HG03521 (cell line): ENCODE measurements at regions not wholly inside any gene's neighbourhood (a gene's known extent, or its start where the extent isn't known, plus 50 kb on each side); places are given as distances from the start of the nearest gene placed in this dataset.
"Not testable (repeated sequence)": the region's sequence is repeated elsewhere in the genome, so short reads cannot be mapped to it uniquely, and the experiment has no call there.

Source experiments
- ATAC-seq: cut with Tn5 transposase; IDR thresholded peaks from one replicate; pipeline ENCODE4 v1.9.1; 2021; ENCODE audit warnings: mild to moderate bottlenecking, moderate library complexity; ENCODE audit not compliant: unreplicated experiment

DNA sequence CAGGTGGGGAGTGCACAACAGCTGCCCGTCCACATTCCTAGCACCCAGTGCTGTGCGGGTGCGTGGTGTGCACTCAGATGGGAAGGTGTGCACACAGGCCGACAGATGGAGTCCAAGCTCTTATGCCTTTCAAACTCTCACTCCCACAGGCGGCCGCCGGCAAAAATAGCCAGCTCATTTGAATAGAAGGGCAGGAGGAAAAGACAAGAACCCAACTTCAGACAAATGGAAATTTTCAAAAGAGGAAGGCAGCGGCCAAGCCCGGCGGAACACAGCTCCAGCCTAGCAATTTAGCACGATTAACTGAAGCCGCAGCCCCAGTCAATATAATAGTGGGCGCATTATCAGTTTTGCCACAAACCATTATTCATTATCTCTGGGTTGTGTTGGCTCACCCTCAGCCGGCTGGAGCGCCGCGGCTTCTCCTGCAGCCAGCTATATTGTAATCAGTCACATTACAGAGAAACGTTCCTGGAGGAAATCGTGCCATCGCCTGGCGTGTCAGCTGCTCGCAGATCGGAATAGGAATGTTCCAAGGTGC, 103.9 kb upstream of the SEC14L1 start:
- no peak for ATAC-seq

DNA sequence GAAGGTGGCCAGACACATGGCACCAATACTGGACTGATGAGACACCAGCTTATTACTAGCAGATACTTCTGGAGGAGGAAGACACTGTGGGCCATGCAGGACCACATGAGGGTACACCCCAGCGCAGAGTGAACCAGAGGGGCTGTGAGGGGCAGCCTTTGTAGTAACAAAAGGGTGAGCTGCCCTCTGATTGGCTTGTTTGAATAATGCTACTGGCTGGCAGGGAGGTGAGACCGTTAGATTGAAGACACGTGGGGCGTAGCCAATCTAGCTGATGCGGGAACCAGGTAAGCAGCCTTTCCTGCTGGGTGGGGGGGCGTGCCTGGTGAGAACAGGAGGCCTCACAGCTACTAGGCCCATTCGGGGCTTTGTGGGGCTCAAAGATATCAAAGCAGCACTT, 102.8 kb upstream of the SEC14L1 start:
- no peak for ATAC-seq

DNA sequence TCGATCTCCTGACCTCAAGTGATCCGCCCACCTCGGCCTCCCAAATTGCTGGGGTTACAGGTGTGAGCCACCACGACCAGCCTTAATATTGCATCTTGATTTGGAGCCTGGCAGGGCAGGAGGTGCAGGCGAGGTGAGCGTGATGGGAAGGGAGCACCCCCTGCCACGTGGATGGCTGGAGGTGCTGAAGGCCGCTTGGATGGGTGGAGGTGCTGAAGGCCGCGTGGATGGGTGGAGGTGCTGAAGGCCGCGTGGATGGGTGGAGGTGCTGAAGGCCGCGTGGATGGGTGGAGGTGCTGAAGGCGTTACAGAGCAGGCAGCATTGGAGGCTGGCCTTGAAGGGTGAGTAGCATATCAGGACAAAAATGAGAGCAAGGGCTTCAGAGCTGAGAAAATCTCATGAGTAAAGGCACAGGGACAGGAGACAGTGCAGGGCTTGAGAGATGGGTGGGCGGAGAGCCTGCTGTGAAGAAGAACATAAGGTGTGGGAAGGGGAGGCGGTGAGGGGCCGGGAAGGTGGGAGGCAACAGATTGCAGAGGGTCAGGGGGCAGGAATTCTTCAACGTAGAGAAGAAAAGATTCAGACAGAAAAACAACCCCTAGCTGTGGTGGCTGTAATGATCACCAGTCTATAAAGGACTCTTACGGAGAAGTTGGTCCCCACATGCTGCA, 101.7 kb upstream of the SEC14L1 start:
- no peak for ATAC-seq

DNA sequence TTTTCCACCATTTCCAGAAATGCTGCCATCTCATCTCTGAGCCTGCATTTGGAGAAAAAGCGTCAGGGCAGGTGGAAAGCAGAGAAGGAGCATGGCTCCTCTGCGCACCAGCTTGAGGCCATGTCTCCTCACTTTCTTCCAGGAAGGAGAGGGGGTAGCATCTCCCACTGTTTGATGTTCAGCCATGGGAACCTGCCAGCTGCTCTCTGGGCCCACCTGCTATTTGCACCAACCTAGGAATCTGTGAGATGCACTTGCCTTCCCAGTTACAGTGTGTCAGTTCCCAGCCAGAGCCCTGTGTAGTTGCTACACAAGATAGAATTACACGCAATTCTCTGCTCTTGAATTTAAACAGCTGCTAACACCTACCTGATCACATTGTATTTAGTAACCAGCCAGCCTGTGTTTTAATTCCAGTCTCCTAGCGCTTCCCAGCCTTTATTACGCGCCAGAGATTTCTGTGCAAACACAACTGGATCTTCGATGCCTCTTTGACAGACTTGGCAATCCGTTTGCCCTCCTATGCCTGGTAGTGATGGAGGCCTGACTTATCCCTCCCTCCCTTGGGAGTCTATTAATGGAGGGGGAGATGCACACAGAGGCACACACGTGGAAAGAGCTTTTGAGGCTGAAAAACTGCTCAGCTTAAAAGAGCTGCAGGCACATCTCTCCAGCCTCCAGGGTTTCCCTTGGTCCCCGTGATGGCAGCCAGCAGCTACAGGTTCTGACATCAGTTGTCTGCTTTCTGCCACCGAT, 98.1 kb upstream of the SEC14L1 start:
- no peak for ATAC-seq

DNA sequence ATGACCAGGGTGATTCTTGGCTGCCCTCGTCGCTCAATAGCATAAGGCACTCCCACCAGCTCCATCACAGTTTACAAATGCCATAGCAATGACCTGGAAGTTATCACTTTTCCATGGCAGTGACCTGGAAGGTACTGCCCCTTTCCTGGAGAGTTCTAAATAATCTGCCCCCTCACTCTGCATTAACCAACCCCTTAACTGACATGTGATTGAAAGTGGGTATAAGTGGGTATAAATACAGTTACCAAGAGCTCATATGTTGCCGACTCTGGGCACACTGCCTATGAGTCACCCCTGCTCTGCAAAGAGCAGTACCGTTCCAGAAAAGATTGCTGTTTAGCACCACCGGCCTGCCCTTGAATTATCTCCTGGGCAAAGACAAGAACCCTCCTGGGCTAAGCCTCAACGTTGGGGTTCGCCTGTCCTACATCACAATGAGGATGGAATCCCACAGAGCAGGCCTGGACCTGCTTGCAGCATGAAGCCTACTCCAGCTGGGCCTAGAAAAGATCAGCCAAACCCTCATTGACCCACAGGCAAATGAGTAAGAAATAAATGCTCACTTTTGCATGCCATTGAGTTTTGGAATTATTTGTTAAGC, 95.2 kb upstream of the SEC14L1 start:
- ATAC-seq: no peak

DNA sequence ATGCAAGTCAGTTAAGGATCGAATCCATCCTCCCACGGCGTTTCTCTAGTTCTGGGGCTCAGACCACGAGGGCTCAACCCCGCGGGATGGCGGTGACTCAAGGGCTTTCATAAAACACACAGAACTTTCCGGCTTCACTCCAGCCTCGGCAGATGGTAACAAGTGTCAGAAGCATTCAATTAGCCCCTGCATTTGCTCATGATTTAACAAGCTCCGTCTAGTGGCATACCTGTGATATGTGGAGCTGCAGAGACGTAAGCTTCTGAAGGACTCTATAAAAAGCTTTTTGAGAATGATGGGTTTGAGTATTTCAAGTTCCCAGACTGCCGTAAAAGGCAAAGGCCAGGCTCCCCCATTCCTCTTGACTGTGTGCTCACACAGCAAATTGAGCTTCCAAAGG, 91.3 kb upstream of the SEC14L1 start:
- ATAC-seq: no peak

DNA sequence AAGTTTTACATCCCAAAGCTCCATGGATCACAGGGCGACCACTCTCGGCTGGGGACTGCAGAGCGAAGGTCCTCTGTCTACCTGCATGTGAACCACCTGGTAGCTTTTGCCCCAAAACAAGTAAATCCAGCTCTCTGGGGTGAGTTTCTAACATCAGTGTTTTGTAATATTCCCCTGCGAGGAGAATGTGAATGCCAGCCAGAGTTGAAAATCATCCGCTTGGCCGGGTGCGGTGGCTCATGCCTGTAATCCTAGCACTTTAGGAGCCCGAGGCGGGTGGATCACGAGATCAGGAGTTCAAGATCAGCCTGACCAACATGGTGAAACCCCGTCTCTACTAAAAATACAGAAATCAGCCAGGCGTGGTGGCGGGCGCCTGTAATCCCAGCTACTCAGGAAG, 89.9 kb upstream of the SEC14L1 start:
- not testable (repeated sequence) for ATAC-seq

DNA sequence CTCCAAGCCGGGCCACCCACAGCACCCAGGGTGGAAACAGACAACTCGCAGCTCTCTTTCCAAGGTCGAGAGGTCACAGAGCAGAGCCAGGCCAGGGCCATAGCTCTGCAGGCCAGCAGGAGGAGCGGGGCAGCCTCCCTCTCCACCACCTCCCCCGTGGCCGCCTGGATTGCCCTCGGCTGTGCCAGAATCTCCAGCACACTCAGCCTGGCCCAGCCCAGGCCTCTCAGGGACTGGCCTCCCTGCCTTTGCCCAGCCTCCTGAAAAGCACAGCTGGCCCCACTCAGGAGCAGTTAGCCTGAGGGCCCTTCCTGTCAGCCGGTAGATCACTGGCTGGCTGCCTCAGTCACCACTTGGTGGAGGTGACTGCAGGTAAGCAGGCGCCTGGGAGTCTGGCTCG, 85.8 kb upstream of the SEC14L1 start:
- ATAC-seq: no peak

DNA sequence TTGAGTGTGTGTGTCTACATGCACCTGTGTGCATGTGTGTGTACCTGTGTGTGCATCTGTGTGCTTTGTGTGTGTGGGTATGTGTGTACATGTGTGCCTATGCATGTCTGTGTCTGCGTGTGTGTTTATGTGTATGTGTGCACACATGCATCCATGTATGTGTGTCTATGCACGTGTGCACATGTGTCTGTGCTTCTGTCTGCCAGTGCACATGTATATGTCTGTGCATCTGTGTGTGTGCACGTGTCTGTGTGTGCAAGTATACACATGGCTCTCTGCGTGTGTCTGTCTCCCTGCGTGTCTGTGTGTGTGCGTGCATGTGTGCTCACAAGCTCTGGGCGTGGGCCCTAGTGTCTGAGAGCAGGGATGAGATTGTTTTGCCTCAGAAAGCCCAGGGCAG, 85.3 kb upstream of the SEC14L1 start:
- no peak for ATAC-seq

DNA sequence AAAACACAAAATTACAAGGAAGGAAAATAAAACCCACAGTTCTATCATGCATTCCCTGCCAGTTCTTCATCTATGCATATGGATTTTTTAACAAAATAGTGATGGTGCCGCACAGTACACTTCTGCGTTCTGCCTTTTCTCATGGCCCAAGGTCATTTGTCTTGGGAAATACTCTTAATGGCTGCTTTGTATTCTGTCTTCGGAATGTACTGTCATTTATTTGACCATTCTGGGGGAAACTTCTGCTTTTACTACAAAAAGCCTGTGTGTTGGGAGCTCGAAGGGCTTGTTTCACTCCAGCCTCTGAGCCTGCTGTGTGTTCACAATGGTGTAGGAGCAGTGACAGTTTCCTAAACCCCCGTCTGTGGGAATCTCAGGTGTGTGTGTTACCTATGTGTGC, 82.8 kb upstream of the SEC14L1 start:
- ATAC-seq: no peak

DNA sequence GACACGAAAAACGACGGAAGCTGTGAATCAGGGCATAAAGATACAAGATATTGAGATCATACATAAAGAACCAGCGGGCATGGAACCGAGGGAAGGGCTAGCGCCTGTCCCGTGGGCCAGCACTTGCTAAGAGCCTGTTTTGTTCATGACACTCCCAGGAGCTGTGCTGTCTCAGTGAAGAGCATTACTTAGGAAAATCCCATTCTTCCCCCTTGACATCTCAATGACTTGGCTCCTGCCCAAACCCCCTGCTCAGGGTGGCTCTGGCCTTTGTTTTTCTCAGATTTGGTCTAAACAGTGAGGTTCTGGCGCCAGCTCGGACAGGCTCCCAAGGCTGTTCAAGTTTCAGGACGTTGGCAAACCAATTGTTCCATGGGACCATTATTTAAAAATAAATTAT, 79.1 kb upstream of the SEC14L1 start:
- no peak for ATAC-seq

DNA sequence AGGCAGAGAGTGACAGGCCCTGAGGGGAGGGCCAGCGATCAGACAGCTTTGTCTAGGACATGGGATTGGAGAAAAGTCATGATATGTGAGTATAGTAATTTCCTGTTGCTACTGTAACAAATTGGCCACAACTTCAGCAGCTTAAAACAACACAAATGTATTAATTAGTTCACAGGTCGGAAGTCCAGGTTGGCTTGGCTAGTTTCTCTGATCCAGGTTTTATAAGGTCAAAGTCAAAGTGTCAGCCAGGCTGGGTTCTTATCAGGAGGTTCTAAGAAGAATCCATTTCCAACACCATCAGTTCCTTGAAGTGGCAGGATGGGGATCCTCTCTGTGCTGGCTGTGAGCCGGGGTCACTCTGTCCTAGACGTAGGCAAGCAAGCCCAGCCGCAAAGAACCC, 76.2 kb upstream of the SEC14L1 start:
- ATAC-seq: no peak

DNA sequence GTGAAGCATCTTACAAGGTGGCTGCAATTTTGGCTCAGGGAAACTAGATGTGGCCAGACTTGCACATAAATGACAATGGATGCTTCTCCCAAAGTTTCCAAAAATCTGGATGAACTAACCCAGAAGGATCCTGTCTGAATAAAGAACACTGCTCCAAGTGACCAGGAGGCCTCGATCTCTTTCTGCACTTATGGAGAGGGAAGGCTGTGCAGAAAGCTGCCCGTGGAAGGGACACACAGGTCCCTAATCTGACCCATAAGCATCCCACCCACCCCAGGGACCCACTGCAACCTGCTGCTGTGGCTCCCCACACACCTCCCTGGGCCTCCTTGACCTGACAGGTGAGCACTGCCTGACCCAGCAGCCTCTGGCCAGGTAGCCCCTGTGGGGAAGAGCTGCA, 74.6 kb upstream of the SEC14L1 start:
- ATAC-seq: no peak

DNA sequence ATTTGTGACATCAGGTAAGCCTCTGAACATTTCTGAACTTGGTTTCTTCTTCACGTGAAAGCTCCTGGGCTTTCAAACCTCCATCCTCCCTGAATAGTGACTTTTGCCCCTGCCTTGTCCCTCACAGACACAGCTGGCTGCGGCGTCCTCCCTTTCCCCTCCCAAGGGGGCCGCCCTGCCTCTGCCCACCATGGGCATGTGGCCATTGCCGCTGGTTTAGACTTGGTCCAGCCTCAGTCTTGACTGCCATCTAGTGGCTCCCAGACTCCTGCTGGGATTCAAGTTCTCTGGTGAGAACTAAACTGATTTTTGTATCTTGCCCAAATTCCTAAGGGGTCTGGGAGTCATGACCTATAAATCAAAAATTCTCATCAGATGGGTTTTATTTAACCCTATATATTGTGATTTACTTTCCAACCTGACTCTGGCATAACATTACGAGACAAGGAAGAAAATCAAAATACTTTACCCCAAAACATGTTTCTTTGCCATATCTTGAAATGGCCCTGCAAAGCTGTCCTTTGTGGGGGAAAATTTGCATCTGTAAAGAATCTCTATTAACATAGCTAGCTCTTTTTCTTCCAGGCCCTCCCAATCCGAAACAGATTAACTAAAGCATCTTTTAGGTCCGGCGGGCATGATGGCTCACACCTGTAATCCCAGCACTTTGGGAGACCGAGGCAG, 73.9 kb upstream of the SEC14L1 start:
- not testable (repeated sequence) for ATAC-seq

DNA sequence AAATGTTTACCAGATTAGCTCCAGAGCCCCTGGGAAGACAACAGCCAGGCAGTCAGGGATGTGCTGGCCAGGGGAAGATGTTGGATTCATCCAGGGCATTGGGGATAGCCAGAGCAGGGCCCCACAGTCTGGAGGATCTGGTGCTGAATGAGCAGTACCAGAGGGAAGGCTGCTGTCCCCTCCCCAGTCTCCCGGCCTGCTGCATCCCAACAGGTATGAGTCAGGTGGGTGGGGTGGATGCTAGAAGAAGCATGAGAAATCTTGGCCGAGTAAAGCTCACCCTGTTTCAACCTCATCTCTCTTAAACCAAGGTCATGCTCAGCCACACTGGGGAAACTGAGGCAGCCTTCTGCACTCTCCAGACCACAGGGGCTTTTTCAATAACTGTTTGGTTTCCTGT, 71.9 kb upstream of the SEC14L1 start:
- ATAC-seq: no peak

DNA sequence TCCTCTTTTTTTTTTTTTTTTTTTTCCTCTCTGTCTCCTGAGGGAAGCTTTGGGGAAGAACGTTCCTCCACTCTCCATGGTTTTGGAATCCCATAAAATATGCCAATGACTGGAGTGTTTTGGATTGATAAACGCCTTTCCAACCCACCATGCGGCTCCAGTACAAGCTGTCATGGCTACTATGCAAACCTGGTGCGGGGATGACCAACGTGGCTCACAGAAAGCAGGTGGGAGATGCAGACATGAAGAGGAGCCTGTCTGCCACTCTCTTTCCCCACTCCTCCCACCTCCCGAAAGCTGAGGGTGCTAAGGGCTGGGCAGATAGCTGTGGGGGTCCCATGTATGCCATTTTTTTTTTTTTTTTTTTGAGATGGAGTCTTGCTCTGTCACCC, 69.9 kb upstream of the SEC14L1 start:
- no peak for ATAC-seq

DNA sequence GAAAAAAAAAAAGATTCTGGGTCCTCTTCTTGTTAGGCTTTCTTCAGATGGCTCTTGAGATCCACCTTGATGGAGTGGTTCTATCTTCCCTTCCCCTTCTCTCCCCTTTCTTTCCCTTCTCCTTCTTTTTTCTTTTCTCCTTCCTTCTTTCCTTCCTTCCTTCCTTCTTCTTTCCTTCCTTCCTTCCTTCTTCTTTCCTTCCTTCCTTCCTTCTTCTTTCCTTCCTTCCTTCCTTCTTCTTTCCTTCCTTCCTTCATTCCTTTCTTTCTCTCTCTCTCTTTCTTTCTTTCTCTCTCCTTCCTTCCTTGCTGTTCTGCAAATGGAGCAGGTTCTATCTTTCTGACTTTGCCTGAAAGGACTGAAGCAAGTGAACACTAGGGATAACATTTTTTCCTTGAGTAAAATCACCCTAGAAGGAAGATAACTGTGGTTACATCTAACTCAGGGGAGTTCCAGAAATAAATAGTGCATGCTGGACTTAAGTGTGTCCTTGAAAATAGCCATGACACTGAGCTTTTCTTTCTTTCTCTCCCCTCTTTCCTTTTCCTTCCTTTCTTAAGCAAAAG, 68.8 kb upstream of the SEC14L1 start:
- ATAC-seq: no peak

DNA sequence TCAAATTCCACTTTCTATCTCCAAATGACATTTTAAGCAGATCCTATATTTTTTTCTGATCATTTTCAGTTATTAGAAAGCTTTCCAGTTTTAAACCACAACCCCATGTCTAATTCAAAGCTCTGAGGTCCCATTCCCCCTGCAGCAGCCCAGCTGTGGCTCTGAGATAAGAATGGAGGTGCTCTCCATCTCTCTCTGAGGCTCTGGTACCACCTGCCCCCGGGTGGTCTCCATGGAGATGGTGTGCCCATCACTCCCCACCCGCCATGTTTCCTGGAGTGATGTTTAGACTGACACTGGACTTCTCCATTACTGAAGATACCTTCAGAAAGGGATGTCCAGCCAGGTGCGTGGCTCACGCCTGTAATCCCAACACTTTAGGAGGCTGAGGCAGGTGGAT, 68.1 kb upstream of the SEC14L1 start:
- ATAC-seq: no peak

DNA sequence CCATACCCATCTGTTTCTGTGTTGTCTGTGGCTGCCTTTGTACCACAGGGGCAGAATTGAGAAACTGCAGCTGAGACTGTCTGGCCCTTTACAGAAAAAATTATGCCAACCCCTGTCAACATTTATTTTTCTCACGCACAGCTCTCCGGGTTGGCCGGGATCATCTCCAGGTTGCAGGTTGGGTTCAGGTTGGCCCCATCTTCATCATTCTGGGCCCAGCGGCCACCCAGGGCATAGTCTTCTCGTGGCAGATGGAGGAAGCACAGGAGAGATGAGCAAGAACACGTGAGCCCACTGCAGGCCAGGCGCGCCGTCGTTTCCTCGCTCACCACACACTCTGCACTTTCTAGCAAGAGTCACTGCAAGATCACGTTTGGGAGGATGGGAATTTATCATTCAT, 66.1 kb upstream of the SEC14L1 start:
- no peak for ATAC-seq

DNA sequence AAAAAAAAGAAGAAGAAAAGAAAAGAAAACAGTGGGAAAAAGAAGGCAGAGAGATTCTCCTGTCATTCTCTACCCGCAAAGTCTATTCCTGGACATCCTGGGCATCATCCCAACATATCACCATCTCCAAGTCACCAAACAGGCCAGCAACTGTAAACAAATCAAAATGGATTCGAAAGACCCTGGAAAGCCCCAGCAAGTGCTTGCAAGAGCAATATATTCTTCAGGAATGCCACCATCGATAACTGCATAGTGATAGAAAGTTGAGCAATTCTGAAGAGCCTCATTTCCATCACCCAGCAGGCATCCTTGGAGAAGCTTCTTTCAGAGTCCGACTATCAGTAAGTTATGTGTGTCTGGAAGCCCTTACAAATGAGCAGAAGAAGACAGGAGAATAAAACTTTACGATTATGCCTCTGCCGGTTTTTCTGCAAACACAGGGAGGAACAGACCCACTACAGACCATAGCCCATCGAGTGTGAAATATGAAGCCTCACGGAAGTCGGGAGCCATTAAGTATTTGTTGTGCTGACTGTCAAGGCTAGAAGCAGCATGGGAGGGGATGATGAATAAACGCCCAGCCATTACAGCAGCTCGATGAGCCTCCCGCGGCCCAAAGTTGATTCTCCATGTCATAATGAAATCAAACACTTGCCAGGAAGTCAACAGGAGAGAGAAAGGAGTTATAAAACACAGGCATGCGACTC, 64.5 kb upstream of the SEC14L1 start:
- no peak for ATAC-seq

DNA sequence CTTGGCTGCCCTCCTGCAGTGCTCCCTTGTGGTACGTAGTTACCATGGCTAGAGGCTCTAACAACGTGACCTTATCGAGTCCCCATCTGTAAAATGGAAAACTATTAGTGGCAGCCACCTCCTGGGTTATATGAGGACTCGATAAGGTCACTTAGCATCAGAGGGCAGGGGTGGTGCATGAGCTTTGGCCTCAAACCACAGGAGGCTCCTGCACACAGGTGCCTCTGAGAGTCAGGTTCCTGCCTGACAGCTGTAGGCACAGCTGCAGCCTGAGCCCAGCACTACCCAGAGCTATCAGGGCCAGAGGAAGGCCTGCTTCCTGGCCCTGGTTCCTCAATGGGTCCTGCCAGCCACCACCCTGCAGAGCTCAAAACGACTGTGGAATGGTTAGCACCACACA, 57.2 kb upstream of the SEC14L1 start:
- ATAC-seq: no peak
